Uterus (tissue), 2 donors: ENCODE measurements at regions not wholly inside any gene's neighbourhood (a gene's known extent, or its start where the extent isn't known, plus 50 kb on each side); places are given as distances from the start of the nearest gene placed in this dataset.

ENCODE experiments used
- POLR2A ChIP-seq, 2 donors: fragments of 450-650 bp; IDR thresholded peaks; one replicate each; pipeline ENCODE4 v1.6.1; 2016; ENCODE audit warnings: antibody characterized with exemption in 2 of 2, mild to moderate bottlenecking in 1 of 2, moderate library complexity in 1 of 2
- TF ChIP-seq, protein P1 (sequence below), 4 experiments: fragments of 200-600 bp in 2 of 4; fragments of 450-650 bp in 2 of 4; sonication (generic) in 2 of 4; IDR thresholded peaks; one replicate each; pipeline ENCODE4 v1.5.1; 2016 to 2019; ENCODE audit warnings: antibody characterized with exemption in 4 of 4, mild to moderate bottlenecking in 2 of 4, moderate library complexity in 1 of 4

DNA sequence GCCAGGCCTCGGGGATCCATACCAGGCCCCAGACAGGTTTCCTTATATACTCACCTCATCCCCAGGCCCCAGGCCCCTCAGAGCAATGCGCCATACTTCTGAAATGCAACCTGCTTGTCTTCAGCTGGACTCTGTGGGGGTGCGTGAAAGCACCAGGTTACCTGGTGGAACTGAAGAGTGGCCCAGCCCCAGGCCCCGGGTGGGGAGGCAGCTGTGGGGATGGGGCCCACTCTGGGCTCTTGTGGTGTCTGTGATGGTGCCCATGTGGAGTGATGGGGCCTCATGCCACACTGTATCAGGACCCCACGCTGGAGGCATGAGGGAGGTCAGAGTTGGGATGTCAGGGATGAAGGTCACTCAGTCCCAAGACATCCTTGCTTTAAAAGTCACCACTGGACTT lies 999.0 kb downstream of the BRD1 start:
- TF ChIP-seq, protein P1, sequence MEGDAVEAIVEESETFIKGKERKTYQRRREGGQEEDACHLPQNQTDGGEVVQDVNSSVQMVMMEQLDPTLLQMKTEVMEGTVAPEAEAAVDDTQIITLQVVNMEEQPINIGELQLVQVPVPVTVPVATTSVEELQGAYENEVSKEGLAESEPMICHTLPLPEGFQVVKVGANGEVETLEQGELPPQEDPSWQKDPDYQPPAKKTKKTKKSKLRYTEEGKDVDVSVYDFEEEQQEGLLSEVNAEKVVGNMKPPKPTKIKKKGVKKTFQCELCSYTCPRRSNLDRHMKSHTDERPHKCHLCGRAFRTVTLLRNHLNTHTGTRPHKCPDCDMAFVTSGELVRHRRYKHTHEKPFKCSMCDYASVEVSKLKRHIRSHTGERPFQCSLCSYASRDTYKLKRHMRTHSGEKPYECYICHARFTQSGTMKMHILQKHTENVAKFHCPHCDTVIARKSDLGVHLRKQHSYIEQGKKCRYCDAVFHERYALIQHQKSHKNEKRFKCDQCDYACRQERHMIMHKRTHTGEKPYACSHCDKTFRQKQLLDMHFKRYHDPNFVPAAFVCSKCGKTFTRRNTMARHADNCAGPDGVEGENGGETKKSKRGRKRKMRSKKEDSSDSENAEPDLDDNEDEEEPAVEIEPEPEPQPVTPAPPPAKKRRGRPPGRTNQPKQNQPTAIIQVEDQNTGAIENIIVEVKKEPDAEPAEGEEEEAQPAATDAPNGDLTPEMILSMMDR (IDR thresholded peaks at IDR 0.05), result no peak
- no peak for TF ChIP-seq POLR2A (IDR thresholded peaks at IDR 0.05)
